Natural killer cell (primary cell): ENCODE measurements at regions not wholly inside any gene's neighbourhood (a gene's known extent, or its start where the extent isn't known, plus 50 kb on each side); places are given as distances from the start of the nearest gene placed in this dataset.

Source experiments
- ATAC-seq, 3 donors: fragments of 150-1000 bp in 2 of 3; fragments of 200-7000 bp in 1 of 3; cut with Tn5 transposase; 1 replicate in 1 of 3; 2 replicates in 2 of 3; pipeline ENCODE4 v1.10.0; 2021; ENCODE audit warnings: mild to moderate bottlenecking in 2 of 3, moderate library complexity in 2 of 3
- DNase-seq, 2 donors: peaks; one replicate each; pipeline versions ENCODE4 v3.0.0 to v3.0.0-alpha.2; 2013 to 2021; ENCODE audit warnings: mixed read lengths in 1 of 2
- H3K27ac ChIP-seq: one replicate; pipeline ENCODE4 v1.5.1; 2013; ENCODE audit warnings: mild to moderate bottlenecking, low read length
- H3K27me3 ChIP-seq: one replicate; pipeline ENCODE4 v1.6.1; 2013; ENCODE audit warnings: low read length; ENCODE audit not compliant: control insufficient read depth, insufficient read depth
- H3K36me3 ChIP-seq: one replicate; pipeline ENCODE4 v1.6.1; 2013; ENCODE audit warnings: low read length; ENCODE audit not compliant: control insufficient read depth, insufficient read depth
- H3K4me1 ChIP-seq: one replicate; pipeline ENCODE4 v1.6.1; 2013; ENCODE audit warnings: low read length; ENCODE audit not compliant: control insufficient read depth, insufficient read depth
- H3K4me3 ChIP-seq: one replicate; pipeline ENCODE4 v1.5.1; 2013; ENCODE audit warnings: low read length
- H3K9me3 ChIP-seq: one replicate; pipeline ENCODE4 v1.6.1; 2013; ENCODE audit warnings: low read length; ENCODE audit not compliant: control insufficient read depth, insufficient read depth
- H3K27ac Mint-ChIP-seq, 2 donors: one replicate each; pipeline ENCODE4 v1.8.0; 2022; ENCODE audit warnings: mild to moderate bottlenecking in 2 of 2, mixed read lengths in 2 of 2, moderate library complexity in 1 of 2
- H3K27me3 Mint-ChIP-seq, 2 donors: one replicate each; pipeline ENCODE4 v1.8.0; 2022; ENCODE audit warnings: low read depth in 2 of 2, mixed read lengths in 2 of 2
- H3K36me3 Mint-ChIP-seq: one replicate; pipeline ENCODE4 v1.8.0; 2022; ENCODE audit warnings: mixed read lengths
- H3K4me1 Mint-ChIP-seq, 2 donors: one replicate each; pipeline ENCODE4 v1.8.0; 2022; ENCODE audit warnings: mixed read lengths in 2 of 2
- H3K4me3 Mint-ChIP-seq: one replicate; pipeline ENCODE4 v1.8.0; 2022; ENCODE audit warnings: mild to moderate bottlenecking, moderate library complexity, mixed read lengths
- H3K9me3 Mint-ChIP-seq, 2 donors: one replicate each; pipeline ENCODE4 v1.8.0; 2022; ENCODE audit warnings: mixed read lengths in 2 of 2
- CTCF ChIP-seq: fragments of 200-600 bp; IDR thresholded peaks from one replicate; pipeline ENCODE4 v1.8.0; 2022; ENCODE audit warnings: antibody characterized with exemption
- WGBS: methylation state at CpG from one replicate; pipeline ENCODE4 v1.1.7; 2013; ENCODE audit warnings: missing lambda C conversion rate; ENCODE audit not compliant: insufficient coverage; 5-methylcytosine and 5-hydroxymethylcytosine counted together
- intact Hi-C: fragments of 100-400 bp; cut with micrococcal nuclease; formaldehyde crosslinking; loops from one replicate; pipeline ENCODE4 v1.14.2; 2022

GRCh38 chrX:109299091-109299490 is 182.8 kb downstream of the GUCY2F start:
- TF ChIP-seq CTCF = no peak
- Histone ChIP-seq H3K4me3 (no peak overlapping the region), H3K27me3 (no peaks in the 10 kb centered on the region), H3K27ac (no peak overlapping the region), H3K4me1 (no peaks in the 10 kb centered on the region), H3K36me3 (no peaks in the 10 kb centered on the region), H3K9me3 (no peaks in the 10 kb centered on the region)
- intact Hi-C loops = no loop called here
- H3K9me3 Mint-ChIP-seq = no peaks in the 10 kb centered on the region
- H3K27ac Mint-ChIP-seq = no peak overlapping the region
- peaks cover 0 to 6% of the 10 kb centered on the region in 2 donors for H3K27me3 Mint-ChIP-seq
- ATAC-seq (no peak), DNase-seq (no peak)
- H3K4me3 Mint-ChIP-seq = no peak overlapping the region
- no peaks in the 10 kb centered on the region for H3K4me1 Mint-ChIP-seq
- 70% methylated on average over 1 of the region's 2 CpGs for WGBS
- no peaks in the 10 kb centered on the region for H3K36me3 Mint-ChIP-seq

- TF ChIP-seq CTCF = no peak
- H3K4me3 ChIP-seq = no peak overlapping the region
- Mint-ChIP-seq H3K27me3 (no peaks in the 10 kb centered on the region), H3K4me3 (no peak overlapping the region), H3K36me3 (no peaks in the 10 kb centered on the region), H3K9me3 (peaks cover 0 to 2% of the 10 kb centered on the region in 2 donors), H3K4me1 (no peaks in the 10 kb centered on the region), H3K27ac (no peak overlapping the region)
- WGBS = 83% methylated on average over 4 of the region's 4 CpGs
- H3K36me3 ChIP-seq = no peaks in the 10 kb centered on the region
- H3K27ac ChIP-seq = no peak overlapping the region
- H3K4me1 ChIP-seq = no peaks in the 10 kb centered on the region
- intact Hi-C loops = no loop called here
- DNase-seq (no peak), ATAC-seq (no peak)
- no peaks in the 10 kb centered on the region for H3K9me3 ChIP-seq
- no peaks in the 10 kb centered on the region for H3K27me3 ChIP-seq
These were observed 187.6 kb downstream of the GUCY2F start for GRCh38 chrX:109294097-109294814.

- intact Hi-C loops = no loop called here
- Mint-ChIP-seq H3K4me3 (no peak overlapping the region), H3K27ac (no peak overlapping the region), H3K27me3 (no peaks in the 10 kb centered on the region), H3K4me1 (no peaks in the 10 kb centered on the region), H3K9me3 (peaks cover 0 to 5% of the 10 kb centered on the region in 2 donors), H3K36me3 (no peaks in the 10 kb centered on the region)
- ATAC-seq = no peak
- H3K4me1 ChIP-seq = no peaks in the 10 kb centered on the region
- H3K36me3 ChIP-seq = no peaks in the 10 kb centered on the region
- 100% methylated on average over 1 of the region's 1 CpG for WGBS
- TF ChIP-seq CTCF = no peak
- H3K27ac ChIP-seq = no peak overlapping the region
- H3K27me3 ChIP-seq = no peaks in the 10 kb centered on the region
- DNase-seq = no peak
- no peaks in the 10 kb centered on the region for H3K9me3 ChIP-seq
- H3K4me3 ChIP-seq = no peak overlapping the region
These were observed 198.0 kb downstream of the GUCY2F start for GRCh38 chrX:109283870-109284269.
